ENCODE measurements at regions not wholly inside any gene's neighbourhood (a gene's known extent, or its start where the extent isn't known, plus 50 kb on each side); places are given as distances from the start of the nearest gene placed in this dataset.

DNA sequence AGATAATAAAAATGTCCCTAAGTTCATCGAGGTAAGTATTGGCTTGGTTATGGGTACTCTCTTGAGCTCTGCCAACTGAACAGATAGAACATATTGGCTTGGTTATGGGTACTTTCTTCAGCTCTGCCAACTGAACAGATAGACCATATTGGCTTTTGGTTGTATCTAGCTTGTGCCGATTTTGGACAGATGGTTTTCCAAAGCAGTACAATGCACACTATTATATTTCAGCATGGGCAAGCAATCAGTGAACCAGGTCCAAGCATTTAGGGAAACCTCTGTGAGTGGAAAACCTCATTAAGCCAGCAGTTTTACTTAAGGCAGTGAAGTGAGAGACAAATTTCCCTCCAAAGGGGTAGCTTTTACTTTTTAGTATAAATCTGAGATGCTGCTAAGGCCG, 1440.5 kb upstream of the SPRY2 start:
- WGBS (ENCODE audit: insufficient coverage), result 67% methylated on average over 1 of the region's 3 CpGs
- Mint-ChIP-seq H3K27ac (no peak overlapping the region), H3K9me3 (peaks cover 0 to 2% (median 0%) of the 10 kb centered on the region in 7 donors), H3K4me3 (no peak overlapping the region), H3K27me3 (ENCODE audit: low read depth in 3 of 3) (no peaks in the 10 kb centered on the region), H3K36me3 (no peaks in the 10 kb centered on the region), H3K4me1 (no peaks in the 10 kb centered on the region)
- H3K27ac ChIP-seq (ENCODE audit: low read depth in 1 of 2, low read length in 2 of 2), result no peak overlapping the region
- H2AFZ ChIP-seq (ENCODE audit: insufficient read depth, low read depth, low read length, poor library complexity, severe bottlenecking), result no peak overlapping the region
- no peaks in the 10 kb centered on the region for H3K9me3 ChIP-seq (replicated peaks in 1 of 2; ENCODE audit: control insufficient read depth in 1 of 2, insufficient read depth in 1 of 2, low read length in 2 of 2)
- H4K20me1 ChIP-seq (ENCODE audit: insufficient read depth, low read length), result no peaks in the 10 kb centered on the region
- no peaks in the 10 kb centered on the region for H3K4me1 ChIP-seq (ENCODE audit: control insufficient read depth in 1 of 2, insufficient read depth in 2 of 2, low read length in 2 of 2)
- intact Hi-C loops (cut with micrococcal nuclease), result no loop called here
- H3K36me3 ChIP-seq (replicated peaks in 1 of 2; ENCODE audit: control insufficient read depth in 1 of 2, insufficient read depth in 2 of 2, low read length in 2 of 2), result no peaks in the 10 kb centered on the region
- TF ChIP-seq, protein P1, sequence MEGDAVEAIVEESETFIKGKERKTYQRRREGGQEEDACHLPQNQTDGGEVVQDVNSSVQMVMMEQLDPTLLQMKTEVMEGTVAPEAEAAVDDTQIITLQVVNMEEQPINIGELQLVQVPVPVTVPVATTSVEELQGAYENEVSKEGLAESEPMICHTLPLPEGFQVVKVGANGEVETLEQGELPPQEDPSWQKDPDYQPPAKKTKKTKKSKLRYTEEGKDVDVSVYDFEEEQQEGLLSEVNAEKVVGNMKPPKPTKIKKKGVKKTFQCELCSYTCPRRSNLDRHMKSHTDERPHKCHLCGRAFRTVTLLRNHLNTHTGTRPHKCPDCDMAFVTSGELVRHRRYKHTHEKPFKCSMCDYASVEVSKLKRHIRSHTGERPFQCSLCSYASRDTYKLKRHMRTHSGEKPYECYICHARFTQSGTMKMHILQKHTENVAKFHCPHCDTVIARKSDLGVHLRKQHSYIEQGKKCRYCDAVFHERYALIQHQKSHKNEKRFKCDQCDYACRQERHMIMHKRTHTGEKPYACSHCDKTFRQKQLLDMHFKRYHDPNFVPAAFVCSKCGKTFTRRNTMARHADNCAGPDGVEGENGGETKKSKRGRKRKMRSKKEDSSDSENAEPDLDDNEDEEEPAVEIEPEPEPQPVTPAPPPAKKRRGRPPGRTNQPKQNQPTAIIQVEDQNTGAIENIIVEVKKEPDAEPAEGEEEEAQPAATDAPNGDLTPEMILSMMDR (IDR thresholded peaks at IDR 0.05), result no peak
- no peak for DNase-seq
- H3K9ac ChIP-seq (ENCODE audit: insufficient read depth, low read length, poor library complexity, severe bottlenecking), result no peak overlapping the region
- H3K27me3 ChIP-seq (ENCODE audit: control insufficient read depth in 2 of 2, insufficient read depth in 2 of 2, low read length in 2 of 2), result no peaks in the 10 kb centered on the region
- no peak overlapping the region for H3K4me2 ChIP-seq (replicated peaks; ENCODE audit: extremely low read depth, low read length, poor library complexity, severe bottlenecking)
- H3K79me2 ChIP-seq (ENCODE audit: insufficient read depth, low read length), result no peaks in the 10 kb centered on the region
- no peak overlapping the region for H3K4me3 ChIP-seq (replicated peaks in 1 of 3; ENCODE audit: low read depth in 2 of 3, low read length in 3 of 3)

DNA sequence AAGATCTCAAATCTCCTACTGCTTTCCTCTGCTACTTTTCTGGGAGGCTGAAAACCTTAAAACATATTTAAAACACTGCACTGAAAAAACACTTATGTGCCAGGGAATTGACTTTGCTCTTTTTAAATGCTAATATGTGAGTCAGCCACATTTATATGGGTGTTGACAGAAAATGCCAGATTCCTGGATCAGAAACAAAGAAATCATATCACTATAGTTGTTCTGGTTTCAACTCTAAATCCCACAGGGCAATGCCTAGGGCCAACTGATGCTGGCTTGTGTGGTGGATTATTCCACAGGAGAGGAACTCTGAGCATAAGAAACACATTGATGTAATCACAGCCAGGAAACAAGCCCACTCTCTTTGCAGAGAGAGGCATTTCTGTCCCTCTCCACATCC, 1439.0 kb upstream of the SPRY2 start:
- Histone ChIP-seq H3K9ac (ENCODE audit: insufficient read depth, low read length, poor library complexity, severe bottlenecking) (no peak overlapping the region), H3K27me3 (ENCODE audit: control insufficient read depth in 2 of 2, insufficient read depth in 2 of 2, low read length in 2 of 2) (no peaks in the 10 kb centered on the region), H3K36me3 (replicated peaks in 1 of 2; ENCODE audit: control insufficient read depth in 1 of 2, insufficient read depth in 2 of 2, low read length in 2 of 2) (no peaks in the 10 kb centered on the region), H2AFZ (ENCODE audit: insufficient read depth, low read depth, low read length, poor library complexity, severe bottlenecking) (no peak overlapping the region), H3K27ac (ENCODE audit: low read depth in 1 of 2, low read length in 2 of 2) (no peak overlapping the region), H3K79me2 (ENCODE audit: insufficient read depth, low read length) (no peaks in the 10 kb centered on the region), H3K4me3 (replicated peaks in 1 of 3; ENCODE audit: low read depth in 2 of 3, low read length in 3 of 3) (no peak overlapping the region), H4K20me1 (ENCODE audit: insufficient read depth, low read length) (no peaks in the 10 kb centered on the region), H3K4me1 (ENCODE audit: control insufficient read depth in 1 of 2, insufficient read depth in 2 of 2, low read length in 2 of 2) (no peaks in the 10 kb centered on the region), H3K4me2 (replicated peaks; ENCODE audit: extremely low read depth, low read length, poor library complexity, severe bottlenecking) (no peak overlapping the region), H3K9me3 (replicated peaks in 1 of 2; ENCODE audit: control insufficient read depth in 1 of 2, insufficient read depth in 1 of 2, low read length in 2 of 2) (no peaks in the 10 kb centered on the region)
- Mint-ChIP-seq H3K4me1 (no peaks in the 10 kb centered on the region), H3K27ac (no peak overlapping the region), H3K4me3 (no peak overlapping the region), H3K36me3 (no peaks in the 10 kb centered on the region), H3K27me3 (ENCODE audit: low read depth in 3 of 3) (peaks cover 0 to 2% (median 0%) of the 10 kb centered on the region in 3 donors), H3K9me3 (peaks cover 0 to 4% (median 0%) of the 10 kb centered on the region in 7 donors)
- DNase-seq, result no peak
- intact Hi-C loops (cut with micrococcal nuclease), result no loop called here
- TF ChIP-seq, protein P1 (IDR thresholded peaks at IDR 0.05), result no peak

Measured in CD14-positive monocyte (primary cell).